H9 (cell line): ENCODE measurements at regions not wholly inside any gene's neighbourhood (a gene's known extent, or its start where the extent isn't known, plus 50 kb on each side); places are given as distances from the start of the nearest gene placed in this dataset.

Experiments
- DNase-seq: peaks from one replicate; pipeline ENCODE4 v3.0.0-alpha.2; 2017
- H2AFZ ChIP-seq: one replicate; pipeline ENCODE4 v1.6.1; 2013; ENCODE audit warnings: mild to moderate bottlenecking, low read length, control low read depth, moderate library complexity
- H2AK5ac ChIP-seq: 2 replicates; pipeline ENCODE4 v1.6.1; 2013; ENCODE audit warnings: low read length, control low read depth, mixed read lengths; ENCODE audit not compliant: insufficient read length
- H2BK120ac ChIP-seq: one replicate; pipeline ENCODE4 v1.6.1; 2013; ENCODE audit warnings: low read depth, mild to moderate bottlenecking, low read length, control low read depth, inconsistent platforms; ENCODE audit not compliant: poor library complexity, severe bottlenecking
- H2BK12ac ChIP-seq: 2 replicates; pipeline ENCODE4 v1.6.1; 2013; ENCODE audit warnings: low read length, control low read depth, mixed read lengths, low read depth; ENCODE audit not compliant: insufficient read length
- H2BK15ac ChIP-seq: 2 replicates; pipeline ENCODE4 v1.6.1; 2013; ENCODE audit warnings: low read depth, low read length, control low read depth
- H2BK20ac ChIP-seq: one replicate; pipeline ENCODE4 v1.6.1; 2013; ENCODE audit warnings: low read depth, mild to moderate bottlenecking, low read length, control low read depth, inconsistent platforms; ENCODE audit not compliant: poor library complexity, severe bottlenecking
- H2BK5ac ChIP-seq: 2 replicates; pipeline ENCODE4 v1.6.1; 2013; ENCODE audit warnings: low read length, control low read depth, mixed read lengths; ENCODE audit not compliant: insufficient read length
- H3K14ac ChIP-seq: 2 replicates; pipeline ENCODE4 v1.6.1; 2013; ENCODE audit warnings: low read length, control low read depth; ENCODE audit not compliant: insufficient read depth
- H3K18ac ChIP-seq: 2 replicates; pipeline ENCODE4 v1.6.1; 2013; ENCODE audit warnings: low read depth, mild to moderate bottlenecking, mixed read lengths, low read length, control low read depth; ENCODE audit not compliant: insufficient read length
- H3K23ac ChIP-seq: 2 replicates; pipeline ENCODE4 v1.6.1; 2013; ENCODE audit warnings: low read length, control low read depth, mixed read lengths, low read depth; ENCODE audit not compliant: insufficient read length
- H3K23me2 ChIP-seq: 2 replicates; pipeline ENCODE4 v1.6.1; 2013; ENCODE audit warnings: low read depth, mild to moderate bottlenecking, mixed read lengths, low read length, control low read depth; ENCODE audit not compliant: insufficient read length, poor library complexity, severe bottlenecking
- H3K27ac ChIP-seq: 2 replicates; pipeline ENCODE4 v1.5.1; 2013; ENCODE audit warnings: low read length, control low read depth, mixed read lengths, low read depth; ENCODE audit not compliant: insufficient read length
- H3K27me3 ChIP-seq: 2 replicates; pipeline ENCODE4 v1.6.1; 2013; ENCODE audit warnings: low read length, control low read depth, inconsistent platforms; ENCODE audit not compliant: insufficient read depth
- H3K4ac ChIP-seq: 2 replicates; pipeline ENCODE4 v1.6.1; 2013; ENCODE audit warnings: low read depth, mild to moderate bottlenecking, control low read depth, inconsistent platforms, low read length, moderate library complexity
- H3K4me1 ChIP-seq: 2 replicates; pipeline ENCODE4 v1.6.1; 2013; ENCODE audit warnings: low read length, control low read depth, inconsistent platforms; ENCODE audit not compliant: insufficient read depth
- H3K4me2 ChIP-seq: 2 replicates; pipeline ENCODE4 v1.6.1; 2013; ENCODE audit warnings: low read length, control low read depth, mixed read lengths; ENCODE audit not compliant: insufficient read length, insufficient read depth
- H3K56ac ChIP-seq: 2 replicates; pipeline ENCODE4 v1.6.1; 2013; ENCODE audit warnings: low read depth, mild to moderate bottlenecking, mixed read lengths, low read length, control low read depth; ENCODE audit not compliant: insufficient read length
- H3K79me1 ChIP-seq: 2 replicates; pipeline ENCODE4 v1.6.1; 2013; ENCODE audit warnings: low read depth, mild to moderate bottlenecking, moderate library complexity, low read length, control low read depth, inconsistent platforms; ENCODE audit not compliant: insufficient read depth, poor library complexity, severe bottlenecking
- H3K79me2 ChIP-seq: 2 replicates; pipeline ENCODE4 v1.6.1; 2013; ENCODE audit warnings: low read length, control low read depth, inconsistent platforms; ENCODE audit not compliant: insufficient read depth
- H3K9ac ChIP-seq: 2 replicates; pipeline ENCODE4 v1.6.1; 2013; ENCODE audit warnings: low read length, control low read depth, mixed read lengths; ENCODE audit not compliant: insufficient read length; ENCODE audit errors: extremely low read depth
- H3K9me3 ChIP-seq: one replicate; pipeline ENCODE4 v1.6.1; 2013; ENCODE audit warnings: low read depth, low read length, inconsistent platforms; ENCODE audit not compliant: control insufficient read depth
- H3T11ph ChIP-seq: one replicate; pipeline ENCODE4 v1.6.1; 2013; ENCODE audit warnings: mild to moderate bottlenecking, low read length, control low read depth, inconsistent platforms
- H4K20me1 ChIP-seq: one replicate; pipeline ENCODE4 v1.6.1; 2013; ENCODE audit not compliant: control insufficient read depth, insufficient read length, insufficient read depth
- H4K5ac ChIP-seq: 2 replicates; pipeline ENCODE4 v1.6.1; 2013; ENCODE audit warnings: low read depth, mild to moderate bottlenecking, mixed read lengths, low read length, control low read depth; ENCODE audit not compliant: insufficient read length
- H4K8ac ChIP-seq: replicated peaks from 2 replicates; pipeline ENCODE4 v1.6.1; 2013; ENCODE audit warnings: low read length, control low read depth, mixed read lengths, low read depth; ENCODE audit not compliant: insufficient read length
- H4K91ac ChIP-seq: 2 replicates; pipeline ENCODE4 v1.6.1; 2013; ENCODE audit warnings: low read depth, mild to moderate bottlenecking, moderate library complexity, mixed read lengths, low read length, control low read depth; ENCODE audit not compliant: insufficient read length
- H3K27ac Mint-ChIP-seq, 3 experiments: 2 replicates in 2 of 3; 3 replicates in 1 of 3; pipeline ENCODE4 v1.8.0; 2020 to 2021; ENCODE audit warnings: mixed read lengths in 3 of 3, mild to moderate bottlenecking in 1 of 3, moderate library complexity in 1 of 3
- H3K27me3 Mint-ChIP-seq: 2 replicates; pipeline ENCODE4 v1.8.0; 2021; ENCODE audit warnings: low read depth, mild to moderate bottlenecking, moderate library complexity, mixed read lengths
- H3K36me3 Mint-ChIP-seq, 3 experiments: 2 replicates in 2 of 3; 3 replicates in 1 of 3; pipeline ENCODE4 v1.8.0; 2020 to 2021; ENCODE audit warnings: low read depth in 3 of 3, mixed read lengths in 3 of 3; ENCODE audit not compliant: insufficient read depth in 1 of 3
- H3K4me1 Mint-ChIP-seq, 2 experiments: 2 replicates each; pipeline ENCODE4 v1.8.0; 2020; ENCODE audit warnings: mixed read lengths in 2 of 2
- H3K4me3 Mint-ChIP-seq, 2 experiments: 2 replicates in 1 of 2; 3 replicates in 1 of 2; pipeline ENCODE4 v1.8.0; 2020 to 2021; ENCODE audit warnings: mild to moderate bottlenecking in 2 of 2, mixed read lengths in 2 of 2, moderate library complexity in 1 of 2
- H3K9me3 Mint-ChIP-seq, 2 experiments: 2 replicates in 1 of 2; 3 replicates in 1 of 2; pipeline ENCODE4 v1.8.0; 2020; ENCODE audit warnings: mild to moderate bottlenecking in 2 of 2, mixed read lengths in 2 of 2, moderate library complexity in 1 of 2
- TF ChIP-seq, protein P1 (sequence below): fragments of 200-600 bp; sonication (generic); conservative IDR thresholded peaks from 3 replicates; pipeline ENCODE4 v1.8.0; 2021; ENCODE audit warnings: antibody characterized with exemption, mild to moderate bottlenecking

- no peaks in the 10 kb centered on the region for H3K23me2 ChIP-seq
- DNase-seq = no peak
- no peaks in the 10 kb centered on the region for H3K9me3 Mint-ChIP-seq
- H3K27ac ChIP-seq = no peak overlapping the region
- H2BK20ac ChIP-seq = no peak overlapping the region
- no peak overlapping the region for H2BK15ac ChIP-seq
- no peak overlapping the region for H3K4me3 Mint-ChIP-seq
- H3K27ac Mint-ChIP-seq = no peak overlapping the region
- H2BK12ac ChIP-seq = no peak overlapping the region
- no peak overlapping the region for H4K5ac ChIP-seq
- H3K79me1 ChIP-seq = no peaks in the 10 kb centered on the region
- no peak overlapping the region for H3K56ac ChIP-seq
- no peak overlapping the region for H2AFZ ChIP-seq
- H2BK5ac ChIP-seq = no peak overlapping the region
- TF ChIP-seq, protein P1, sequence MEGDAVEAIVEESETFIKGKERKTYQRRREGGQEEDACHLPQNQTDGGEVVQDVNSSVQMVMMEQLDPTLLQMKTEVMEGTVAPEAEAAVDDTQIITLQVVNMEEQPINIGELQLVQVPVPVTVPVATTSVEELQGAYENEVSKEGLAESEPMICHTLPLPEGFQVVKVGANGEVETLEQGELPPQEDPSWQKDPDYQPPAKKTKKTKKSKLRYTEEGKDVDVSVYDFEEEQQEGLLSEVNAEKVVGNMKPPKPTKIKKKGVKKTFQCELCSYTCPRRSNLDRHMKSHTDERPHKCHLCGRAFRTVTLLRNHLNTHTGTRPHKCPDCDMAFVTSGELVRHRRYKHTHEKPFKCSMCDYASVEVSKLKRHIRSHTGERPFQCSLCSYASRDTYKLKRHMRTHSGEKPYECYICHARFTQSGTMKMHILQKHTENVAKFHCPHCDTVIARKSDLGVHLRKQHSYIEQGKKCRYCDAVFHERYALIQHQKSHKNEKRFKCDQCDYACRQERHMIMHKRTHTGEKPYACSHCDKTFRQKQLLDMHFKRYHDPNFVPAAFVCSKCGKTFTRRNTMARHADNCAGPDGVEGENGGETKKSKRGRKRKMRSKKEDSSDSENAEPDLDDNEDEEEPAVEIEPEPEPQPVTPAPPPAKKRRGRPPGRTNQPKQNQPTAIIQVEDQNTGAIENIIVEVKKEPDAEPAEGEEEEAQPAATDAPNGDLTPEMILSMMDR = no peak
- no peak overlapping the region for H3K4ac ChIP-seq
- no peaks in the 10 kb centered on the region for H3K27me3 ChIP-seq
- no peaks in the 10 kb centered on the region for H3K4me1 ChIP-seq
- no peaks in the 10 kb centered on the region for H3K9me3 ChIP-seq
- no peaks in the 10 kb centered on the region for H3K79me2 ChIP-seq
- no peaks in the 10 kb centered on the region for H3K27me3 Mint-ChIP-seq
- no peak overlapping the region for H3K18ac ChIP-seq
- H3K36me3 Mint-ChIP-seq = no peaks in the 10 kb centered on the region
- H3K14ac ChIP-seq = no peak overlapping the region
- H4K20me1 ChIP-seq = no peaks in the 10 kb centered on the region
- H2AK5ac ChIP-seq = no peak overlapping the region
- H3K4me1 Mint-ChIP-seq = no peaks in the 10 kb centered on the region
- no peak overlapping the region for H3K9ac ChIP-seq
- H4K8ac ChIP-seq = no peak overlapping the region
- no peak overlapping the region for H3K4me2 ChIP-seq
- H4K91ac ChIP-seq = no peak overlapping the region
- H3K23ac ChIP-seq = no peak overlapping the region
- no peak overlapping the region for H3T11ph ChIP-seq
- H2BK120ac ChIP-seq = no peak overlapping the region
These were observed 380.0 kb downstream of the LRFN5 start for GRCh38 chr14:41986700-41987099.
